RWPE2 (cell line): ENCODE measurements at regions not wholly inside any gene's neighbourhood (a gene's known extent, or its start where the extent isn't known, plus 50 kb on each side); places are given as distances from the start of the nearest gene placed in this dataset.

ENCODE experiments used
- ATAC-seq: fragments of 200-7000 bp; cut with Tn5 transposase; 3 replicates; pipeline ENCODE4 v1.9.1; 2021; ENCODE audit warnings: low read depth
- DNase-seq: peaks from one replicate; pipeline ENCODE4 v3.0.0-alpha.2; 2020; ENCODE audit warnings: low spot score
- H3K27ac ChIP-seq: fragments of 450-650 bp; 2 replicates; pipeline ENCODE4 v1.5.1; 2017; ENCODE audit warnings: mild to moderate bottlenecking; ENCODE audit not compliant: poor library complexity, severe bottlenecking
- H3K27me3 ChIP-seq: fragments of 250-450 bp; sonication (Bioruptor Pico); 2 replicates; pipeline ENCODE4 v1.5.1; 2021; ENCODE audit warnings: mild to moderate bottlenecking, moderate library complexity; ENCODE audit not compliant: insufficient read depth, poor library complexity, severe bottlenecking
- H3K36me3 ChIP-seq: fragments of 250-450 bp; sonication (Bioruptor Pico); 2 replicates; pipeline ENCODE4 v1.5.1; 2020; ENCODE audit warnings: low read depth, mild to moderate bottlenecking, moderate library complexity
- H3K4me1 ChIP-seq: fragments of 250-450 bp; sonication (Bioruptor Pico); 2 replicates; pipeline ENCODE4 v1.5.1; 2021; ENCODE audit warnings: mild to moderate bottlenecking, moderate library complexity; ENCODE audit not compliant: insufficient read depth, poor library complexity, severe bottlenecking
- H3K4me3 ChIP-seq: fragments of 250-450 bp; sonication (Bioruptor Pico); 2 replicates; pipeline ENCODE4 v1.5.1; 2021; ENCODE audit warnings: mild to moderate bottlenecking, moderate library complexity; ENCODE audit not compliant: severe bottlenecking
- H3K9me3 ChIP-seq: fragments of 250-450 bp; sonication (Bioruptor Pico); 2 replicates; pipeline ENCODE4 v1.5.1; 2021; ENCODE audit warnings: mild to moderate bottlenecking, moderate library complexity; ENCODE audit not compliant: severe bottlenecking
- TF ChIP-seq, protein P1 (sequence below): fragments of 450-650 bp; IDR thresholded peaks from one replicate; pipeline ENCODE4 v1.5.1; 2017; ENCODE audit warnings: mild to moderate bottlenecking, moderate library complexity; ENCODE audit not compliant: poor library complexity, severe bottlenecking

- no peak for DNase-seq
- H3K27me3 ChIP-seq = no peaks in the 10 kb centered on the region
- ATAC-seq = peak; percentile 59; the same call in 1 of the 3 replicates
- no peak overlapping the region for H3K4me3 ChIP-seq
- H3K9me3 ChIP-seq = no peaks in the 10 kb centered on the region
- TF ChIP-seq, protein P1, sequence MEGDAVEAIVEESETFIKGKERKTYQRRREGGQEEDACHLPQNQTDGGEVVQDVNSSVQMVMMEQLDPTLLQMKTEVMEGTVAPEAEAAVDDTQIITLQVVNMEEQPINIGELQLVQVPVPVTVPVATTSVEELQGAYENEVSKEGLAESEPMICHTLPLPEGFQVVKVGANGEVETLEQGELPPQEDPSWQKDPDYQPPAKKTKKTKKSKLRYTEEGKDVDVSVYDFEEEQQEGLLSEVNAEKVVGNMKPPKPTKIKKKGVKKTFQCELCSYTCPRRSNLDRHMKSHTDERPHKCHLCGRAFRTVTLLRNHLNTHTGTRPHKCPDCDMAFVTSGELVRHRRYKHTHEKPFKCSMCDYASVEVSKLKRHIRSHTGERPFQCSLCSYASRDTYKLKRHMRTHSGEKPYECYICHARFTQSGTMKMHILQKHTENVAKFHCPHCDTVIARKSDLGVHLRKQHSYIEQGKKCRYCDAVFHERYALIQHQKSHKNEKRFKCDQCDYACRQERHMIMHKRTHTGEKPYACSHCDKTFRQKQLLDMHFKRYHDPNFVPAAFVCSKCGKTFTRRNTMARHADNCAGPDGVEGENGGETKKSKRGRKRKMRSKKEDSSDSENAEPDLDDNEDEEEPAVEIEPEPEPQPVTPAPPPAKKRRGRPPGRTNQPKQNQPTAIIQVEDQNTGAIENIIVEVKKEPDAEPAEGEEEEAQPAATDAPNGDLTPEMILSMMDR = no peak
- no peaks in the 10 kb centered on the region for H3K36me3 ChIP-seq
- no peak overlapping the region for H3K27ac ChIP-seq
- no peaks in the 10 kb centered on the region for H3K4me1 ChIP-seq
These were observed 160.8 kb upstream of the SAMSN1 start for GRCh38 chr21:14706712-14707510.

- Histone ChIP-seq H3K27ac (peak overlapping the region; percentile 27), H3K27me3 (no peaks in the 10 kb centered on the region), H3K9me3 (no peaks in the 10 kb centered on the region), H3K36me3 (no peaks in the 10 kb centered on the region), H3K4me1 (peaks cover 16% of the 10 kb centered on the region), H3K4me3 (no peak overlapping the region)
- DNase-seq (no peak), ATAC-seq (peak; percentile 81)
- TF ChIP-seq, protein P1 = no peak
These were observed 153.6 kb upstream of the SAMSN1 start for GRCh38 chr21:14699433-14700407.

DNA sequence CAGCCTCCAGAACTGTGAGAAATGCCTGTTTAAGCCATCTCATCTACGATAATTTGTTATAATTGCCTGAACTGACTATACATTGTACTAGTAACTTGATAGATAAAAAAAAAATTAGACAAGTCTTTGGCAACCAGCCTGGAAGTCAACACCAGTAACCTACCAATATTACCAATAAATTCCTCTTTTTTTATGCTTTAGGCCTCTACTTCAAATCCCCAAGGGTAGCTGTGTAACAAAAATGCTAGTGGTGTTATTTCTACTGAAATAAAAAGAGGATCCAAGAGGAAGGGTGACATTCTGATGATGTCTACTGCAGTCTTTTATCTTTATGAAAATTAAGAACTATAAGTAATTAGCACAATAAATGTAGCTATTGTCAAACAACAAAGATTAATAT, 151.7 kb upstream of the SAMSN1 start:
- TF ChIP-seq, protein P1 = no peak
- no peaks in the 10 kb centered on the region for H3K9me3 ChIP-seq
- H3K27ac ChIP-seq = no peak overlapping the region
- H3K27me3 ChIP-seq = no peaks in the 10 kb centered on the region
- peaks cover 16% of the 10 kb centered on the region for H3K4me1 ChIP-seq
- ATAC-seq (no peak), DNase-seq (no peak)
- no peaks in the 10 kb centered on the region for H3K36me3 ChIP-seq
- no peak overlapping the region for H3K4me3 ChIP-seq

DNA sequence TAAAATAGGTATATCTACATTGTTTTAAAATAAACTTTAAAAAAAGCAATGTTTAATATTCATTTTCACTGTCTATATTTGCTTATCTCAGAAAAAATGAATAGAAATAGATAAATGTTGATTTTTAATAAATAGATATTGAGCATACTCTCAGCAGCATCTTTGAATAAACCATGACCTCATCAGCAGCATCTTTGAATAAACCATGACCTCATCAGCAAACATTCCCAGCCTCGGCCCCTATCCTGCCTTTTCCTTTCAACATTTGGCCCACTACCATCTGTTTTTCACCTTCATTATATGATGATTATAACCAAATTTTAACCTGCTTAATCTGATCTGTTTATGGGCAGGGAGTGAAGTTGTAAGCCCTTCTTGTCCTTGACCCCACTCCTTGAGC, 148.7 kb upstream of the SAMSN1 start:
- no peak overlapping the region for H3K4me3 ChIP-seq
- DNase-seq = no peak
- peaks cover 10% of the 10 kb centered on the region for H3K4me1 ChIP-seq
- H3K9me3 ChIP-seq = no peaks in the 10 kb centered on the region
- H3K27ac ChIP-seq = no peak overlapping the region
- no peaks in the 10 kb centered on the region for H3K36me3 ChIP-seq
- no peaks in the 10 kb centered on the region for H3K27me3 ChIP-seq
- TF ChIP-seq, protein P1 = no peak
- ATAC-seq = no peak
